Fibroblast of the conjunctiva (primary cell): ENCODE measurements at regions not wholly inside any gene's neighbourhood (a gene's known extent, or its start where the extent isn't known, plus 50 kb on each side); places are given as distances from the start of the nearest gene placed in this dataset.
"Not testable (repeated sequence)": the region's sequence is repeated elsewhere in the genome, so short reads cannot be mapped to it uniquely, and the experiment has no call there.

Experiments
- DNase-seq: peaks from one replicate; pipeline ENCODE4 v3.0.0-alpha.2; 2010; ENCODE audit warnings: low read depth

DNA sequence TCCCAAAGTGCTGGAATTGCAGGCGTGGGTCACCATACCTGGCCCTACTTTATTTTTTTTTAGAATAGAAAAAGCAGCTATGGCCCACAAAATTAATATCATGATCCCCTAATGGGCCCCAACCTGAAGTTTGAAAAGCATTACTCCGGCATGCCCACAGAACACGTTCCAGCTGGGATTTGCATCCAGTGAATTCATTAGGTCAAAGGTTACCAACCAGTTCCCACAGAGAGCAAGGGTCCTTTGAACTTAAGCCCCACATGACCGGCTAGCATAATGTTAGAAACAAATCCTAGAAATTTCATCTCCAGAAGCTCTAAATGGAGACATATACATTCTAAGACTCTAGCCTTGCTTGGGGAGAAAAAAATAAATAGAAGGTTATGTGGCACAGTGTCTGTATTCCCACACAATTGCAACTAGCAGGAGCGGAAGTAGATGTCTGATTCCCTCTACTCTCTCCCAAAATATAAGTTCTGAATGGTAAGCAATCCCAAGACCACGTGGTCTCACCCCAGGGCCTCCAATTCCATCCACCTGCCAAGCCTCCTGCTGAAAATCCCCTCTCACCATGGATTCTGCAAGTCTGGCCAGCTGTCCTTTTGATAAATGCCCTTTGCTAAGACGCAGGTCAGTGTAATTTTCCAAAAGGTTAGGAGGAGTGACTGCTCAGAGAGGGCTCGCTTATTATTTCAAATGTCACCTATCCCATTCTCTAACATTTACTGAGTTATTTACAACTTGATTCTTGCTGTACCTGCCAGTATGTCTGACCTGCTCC, 395.8 kb downstream of the NPIPA8 start:
- DNase-seq, result no peak

DNA sequence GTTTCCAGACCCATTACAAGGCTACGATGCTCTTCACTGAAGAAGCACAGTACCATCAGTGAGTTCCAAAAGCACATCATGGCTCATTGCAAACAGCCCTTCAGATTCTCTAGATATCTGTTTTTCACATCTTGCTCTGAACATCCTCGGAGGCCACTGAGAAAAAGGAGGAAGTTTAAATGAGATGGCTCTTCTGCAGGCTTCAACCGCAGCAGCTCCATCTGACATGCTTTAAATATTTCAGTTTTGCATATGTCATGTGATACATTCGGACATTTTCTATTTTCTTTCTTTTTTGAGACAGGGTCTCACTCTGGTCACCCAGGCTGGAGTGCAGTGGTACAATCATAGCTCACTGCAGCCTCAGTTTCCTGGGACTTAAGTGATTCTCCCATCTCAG, 396.8 kb downstream of the NPIPA8 start:
- DNase-seq, result no peak

DNA sequence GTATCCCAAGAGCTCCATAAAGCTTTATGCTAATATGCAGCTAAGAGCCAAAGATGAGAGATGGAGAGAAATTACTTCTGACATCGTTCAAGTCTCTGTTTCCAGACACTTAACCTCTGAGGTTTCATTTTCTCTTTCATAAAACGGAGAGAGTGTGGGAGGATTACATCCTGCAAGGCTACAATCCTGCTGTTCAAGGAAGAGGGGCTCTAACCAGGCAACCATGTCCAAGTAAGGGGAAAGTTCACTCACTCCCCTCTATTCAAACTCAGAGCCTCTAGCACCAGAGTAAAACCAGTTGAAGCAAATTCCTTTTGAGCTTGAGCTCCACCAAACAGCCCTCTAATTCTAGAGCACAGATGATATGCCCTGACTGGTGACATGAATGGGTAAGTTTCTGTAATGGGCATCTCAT, 397.4 kb downstream of the NPIPA8 start:
- DNase-seq, result no peak

DNA sequence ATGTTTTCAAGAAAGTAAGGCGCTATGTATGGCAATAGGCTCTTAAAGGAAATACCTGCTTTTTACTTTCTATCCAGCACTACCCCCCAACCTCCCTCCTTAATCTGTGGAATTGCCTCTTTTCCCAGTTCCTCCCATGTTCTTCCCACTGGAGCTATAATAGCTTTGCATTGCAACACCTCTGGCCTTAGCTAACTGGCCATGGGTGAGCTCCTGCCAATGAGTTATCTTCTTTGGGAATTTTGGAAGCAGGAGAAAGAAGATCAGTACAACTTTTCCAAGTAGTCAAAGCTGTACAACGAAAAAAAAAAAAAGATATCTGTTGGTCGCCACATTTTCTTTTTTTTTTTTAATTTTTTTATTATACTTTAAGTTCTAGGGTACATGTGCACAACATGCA, 398.0 kb downstream of the NPIPA8 start:
- DNase-seq, result no peak

DNA sequence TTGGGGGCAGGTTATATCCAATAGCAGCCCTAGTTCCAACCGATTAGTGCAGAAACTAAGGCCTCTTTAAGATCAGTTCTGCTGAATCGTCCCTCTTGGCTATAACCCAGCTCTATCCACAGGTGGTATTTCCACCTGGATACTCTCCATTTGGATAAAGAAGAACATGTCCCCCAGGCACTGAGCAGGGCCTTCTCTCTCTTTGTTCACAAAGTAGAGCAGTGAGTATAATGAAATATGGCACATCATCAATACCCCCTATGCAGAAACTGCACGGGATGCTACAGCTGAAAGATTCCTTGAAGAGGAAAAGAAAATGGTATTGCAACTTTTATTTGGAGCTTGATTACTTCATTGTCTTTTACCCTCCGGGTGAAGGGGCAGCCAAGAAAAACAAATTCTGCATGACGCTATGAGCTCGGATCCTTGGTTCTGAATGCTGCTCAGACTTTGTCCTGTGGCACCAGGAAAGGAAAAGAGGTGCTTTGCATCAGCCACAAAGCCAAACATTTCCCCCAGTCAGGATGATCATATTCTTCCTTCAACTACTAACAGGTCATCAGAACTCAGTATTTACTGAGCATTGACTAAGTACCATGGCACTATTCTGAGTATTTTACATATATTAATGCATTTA, 399.7 kb downstream of the NPIPA8 start:
- DNase-seq, result no peak

DNA sequence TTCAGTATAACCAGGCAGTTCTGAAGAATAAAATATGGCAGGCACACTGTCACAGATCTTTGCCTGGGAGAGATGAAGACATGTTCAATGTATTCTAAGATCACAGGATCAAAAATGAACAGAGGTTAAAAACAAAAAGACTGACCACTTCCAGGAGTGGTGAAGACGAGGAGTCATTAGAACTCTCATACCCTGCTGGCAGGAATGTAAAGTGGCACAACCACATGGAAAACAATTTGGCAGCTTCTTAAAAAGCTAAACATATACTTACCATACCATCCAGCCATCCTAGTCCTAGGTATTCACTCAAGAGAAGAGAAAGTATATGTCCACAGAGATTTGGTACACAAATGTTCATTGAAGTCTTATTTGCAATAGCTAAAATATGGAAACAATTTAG, 406.3 kb downstream of the NPIPA8 start:
- no peak for DNase-seq

DNA sequence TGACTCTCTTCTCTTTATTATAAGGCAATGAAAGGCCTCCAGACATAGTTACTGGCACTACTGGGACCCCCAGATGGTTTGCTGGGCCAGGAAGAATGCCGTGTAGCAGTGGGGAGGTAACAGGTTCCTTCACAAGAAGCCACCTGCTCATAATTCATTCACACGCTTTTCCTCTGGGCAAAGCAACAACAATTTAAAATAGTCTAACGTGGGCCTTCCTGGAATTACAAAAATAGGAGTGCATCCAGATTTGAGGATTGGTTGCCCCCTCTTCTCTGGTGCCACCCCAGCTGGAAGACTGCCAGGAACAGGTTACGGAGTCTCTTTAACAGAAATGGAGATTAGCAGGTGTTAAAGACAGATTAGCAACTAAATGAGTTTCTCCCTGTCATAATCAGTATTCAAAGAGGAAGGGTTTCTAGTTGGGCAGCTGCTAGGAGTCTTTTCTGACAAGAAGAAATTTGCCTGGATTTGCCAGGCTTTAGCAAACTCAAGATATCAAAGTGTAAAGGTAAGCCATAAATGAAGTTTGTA, 409.6 kb downstream of the NPIPA8 start:
- DNase-seq, result no peak

DNA sequence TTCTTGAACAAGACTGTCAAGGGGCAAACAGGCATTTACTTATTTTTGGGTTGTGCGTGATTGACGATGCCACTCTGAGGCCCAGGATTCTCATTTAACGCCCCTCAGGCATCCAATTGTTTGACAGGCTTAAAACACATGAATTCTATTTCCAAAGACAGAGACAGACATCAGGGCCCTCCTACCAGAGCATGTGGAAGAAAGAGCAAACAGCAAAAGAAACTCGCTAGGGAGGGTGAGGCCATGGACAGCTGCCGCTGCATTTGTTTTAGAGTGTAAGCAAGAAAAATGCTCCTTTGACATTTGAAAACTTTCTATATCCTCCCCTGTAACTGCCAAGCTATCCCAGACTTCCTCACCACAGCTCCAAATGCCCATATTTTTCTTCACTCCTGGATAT, 410.1 kb downstream of the NPIPA8 start:
- DNase-seq, result no peak

DNA sequence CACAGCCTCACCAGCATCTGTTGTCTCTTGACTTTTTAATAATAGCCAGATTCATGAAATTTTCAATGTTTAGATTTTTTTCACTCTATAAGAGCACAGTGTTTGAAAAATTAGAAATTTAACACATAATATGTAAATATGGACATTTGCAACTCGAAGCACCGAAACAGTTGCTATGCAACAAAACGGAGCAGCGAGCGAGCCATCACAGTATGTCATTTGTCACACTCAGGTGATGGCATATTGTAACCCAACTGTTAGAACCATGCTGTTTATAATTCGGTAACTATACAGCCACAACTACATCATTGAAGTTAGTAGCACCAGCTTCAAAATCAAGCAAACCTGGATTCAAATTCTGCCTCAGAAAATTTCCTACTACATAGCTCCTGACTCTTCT, 410.8 kb downstream of the NPIPA8 start:
- no peak for DNase-seq

DNA sequence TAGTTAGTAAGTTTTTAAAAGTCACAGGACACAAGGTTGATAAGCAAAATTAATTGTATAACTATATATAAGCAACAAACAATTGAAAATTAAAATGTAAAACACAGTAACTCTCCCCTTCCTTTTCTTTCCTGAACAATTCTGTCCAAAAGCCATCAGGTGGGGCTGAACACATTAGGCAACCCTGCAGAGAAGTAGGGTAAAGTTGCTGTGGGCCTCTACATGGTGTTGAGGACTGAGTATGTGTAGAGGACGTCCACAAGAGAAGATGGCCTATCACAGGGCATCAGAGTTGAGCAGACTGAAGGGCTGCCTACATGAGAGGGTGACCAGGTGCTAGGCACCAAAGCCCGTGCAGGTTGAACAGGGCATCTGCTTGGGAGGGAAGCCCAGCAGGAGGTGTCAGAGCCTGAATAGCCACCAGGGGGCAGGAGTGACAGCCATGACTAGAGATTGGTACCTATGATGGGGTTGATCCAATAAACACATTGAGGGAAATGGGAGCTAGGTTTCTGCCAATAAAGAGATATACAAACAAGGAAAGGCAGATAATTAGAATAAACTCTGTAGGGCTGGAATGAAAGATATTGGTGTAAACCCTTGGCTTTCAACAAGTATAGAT, 415.1 kb downstream of the NPIPA8 start:
- no peak for DNase-seq

DNA sequence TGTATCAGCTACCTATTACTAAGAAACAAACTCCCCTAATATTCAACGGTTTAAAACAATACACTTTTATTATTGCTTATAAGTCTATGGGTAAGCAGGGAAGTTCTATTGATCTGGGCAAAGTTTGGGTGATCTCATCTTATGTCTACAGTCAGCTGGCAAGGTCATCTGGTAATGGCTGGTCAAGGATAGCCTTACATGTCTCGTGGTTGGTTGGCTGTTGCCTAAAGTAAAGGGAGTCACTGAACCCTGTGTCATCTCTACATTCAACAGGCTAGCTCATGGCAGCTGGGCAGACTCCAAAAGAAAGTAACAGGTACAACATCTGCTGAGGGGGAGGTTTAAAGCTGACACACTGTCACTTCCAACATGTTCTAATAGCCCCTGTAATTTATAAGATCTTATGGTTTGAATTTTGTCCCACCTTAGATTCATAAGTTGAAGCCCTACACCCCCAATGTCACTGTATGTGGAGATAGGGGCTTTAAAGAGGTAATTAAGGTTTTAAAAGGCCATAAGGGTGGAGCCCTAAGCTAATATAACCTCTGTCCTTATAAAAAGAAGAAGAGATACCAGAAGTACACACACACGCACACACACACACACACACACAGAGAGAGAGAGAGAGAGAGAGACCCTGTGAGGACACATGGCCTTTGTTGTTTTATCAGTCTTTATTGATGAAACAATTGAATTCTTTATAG, 419.1 kb downstream of the NPIPA8 start:
- no peak for DNase-seq

DNA sequence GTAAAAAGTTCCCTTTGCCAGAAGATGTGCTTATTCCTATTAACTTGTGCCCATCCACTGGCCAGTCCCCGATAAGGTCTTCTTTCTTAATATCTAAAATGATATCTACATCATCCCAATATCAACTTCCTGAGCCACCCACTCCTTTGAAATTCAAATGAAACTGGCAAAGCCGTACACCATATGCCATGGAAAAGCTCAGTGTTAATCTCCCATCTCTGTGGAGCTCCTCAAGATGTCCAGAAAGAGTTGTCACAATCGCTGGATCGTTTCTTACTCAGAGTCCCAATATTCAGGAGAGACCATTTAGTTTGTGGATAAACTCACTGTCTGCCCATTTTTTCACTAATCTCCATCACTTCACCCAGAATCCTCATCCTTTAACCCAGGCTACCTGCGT, 420.7 kb downstream of the NPIPA8 start:
- no peak for DNase-seq

DNA sequence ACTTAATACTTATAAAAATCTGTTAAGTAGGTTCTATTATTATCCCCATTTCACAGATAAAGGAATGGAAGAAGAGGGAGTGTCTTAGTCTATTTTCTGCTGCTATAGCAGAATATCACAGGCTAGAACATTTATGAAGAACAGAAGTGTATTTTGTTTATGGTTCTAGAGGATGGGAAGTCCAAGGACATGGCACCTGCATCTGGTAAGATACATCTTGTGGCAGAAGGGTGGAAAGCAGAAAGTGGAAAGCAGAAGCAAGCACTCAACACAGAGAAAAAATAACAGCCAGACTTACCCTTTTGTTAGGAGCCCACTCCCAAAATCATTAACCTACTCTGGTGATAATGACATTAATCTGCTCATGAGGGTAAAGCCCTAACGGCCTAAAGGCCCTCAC, 422.4 kb downstream of the NPIPA8 start:
- no peak for DNase-seq

DNA sequence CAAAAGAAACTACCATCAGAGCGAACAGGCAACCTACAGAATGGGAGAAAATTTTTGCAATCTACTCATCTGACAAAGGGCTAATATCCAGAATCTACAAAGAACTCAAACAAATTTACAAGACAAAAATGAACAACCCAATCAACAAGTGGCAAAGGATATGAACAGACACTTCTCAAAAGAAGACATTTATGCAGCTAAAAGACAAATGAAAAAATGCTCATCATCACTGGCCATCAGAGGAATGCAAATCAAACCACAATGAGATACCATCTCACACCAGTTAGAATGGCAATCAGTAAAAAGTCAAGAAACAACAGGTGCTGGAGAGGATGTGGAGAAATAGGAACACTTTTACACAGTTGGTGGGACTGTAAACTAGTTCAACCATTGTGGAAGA, 425.0 kb downstream of the NPIPA8 start:
- not testable (repeated sequence) for DNase-seq

DNA sequence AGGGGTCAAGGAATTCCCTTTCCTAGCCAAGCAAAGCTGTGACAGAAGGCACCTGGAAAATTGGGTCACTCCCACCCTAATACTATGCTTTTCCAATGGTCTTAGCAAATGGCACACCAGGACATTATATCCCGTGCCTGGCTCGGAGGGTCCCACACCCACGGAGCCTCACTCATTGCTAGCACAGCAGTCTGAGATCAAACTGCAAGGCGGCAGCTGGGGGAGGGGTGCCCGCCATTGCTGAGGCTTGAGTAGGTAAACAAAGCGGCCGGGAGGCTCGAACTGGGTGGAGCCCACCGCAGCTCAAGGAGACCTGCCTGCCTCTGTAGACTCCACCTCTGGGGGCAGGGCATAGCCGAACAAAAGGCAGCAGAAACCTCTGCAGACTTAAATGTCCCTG, 429.9 kb downstream of the NPIPA8 start:
- not testable (repeated sequence) for DNase-seq

DNA sequence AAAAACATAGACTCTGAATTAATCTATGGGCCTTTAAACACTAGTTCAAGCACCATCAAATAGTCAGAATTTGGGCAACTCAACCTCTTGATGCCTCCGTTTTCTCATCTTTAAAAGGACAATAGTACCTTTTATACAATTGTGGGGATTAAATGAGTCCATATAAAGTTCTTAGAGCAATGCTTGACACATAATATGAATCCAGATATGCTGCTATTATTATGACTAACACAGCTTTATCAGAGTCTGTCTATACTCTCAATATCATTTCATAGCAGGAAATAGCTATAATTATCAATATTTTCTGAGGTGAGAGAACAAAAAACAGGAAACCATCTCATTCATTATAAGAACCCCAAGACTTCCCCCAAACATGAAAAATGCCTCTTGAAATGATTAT, 430.5 kb upstream of the XYLT1 start:
- DNase-seq, result no peak

DNA sequence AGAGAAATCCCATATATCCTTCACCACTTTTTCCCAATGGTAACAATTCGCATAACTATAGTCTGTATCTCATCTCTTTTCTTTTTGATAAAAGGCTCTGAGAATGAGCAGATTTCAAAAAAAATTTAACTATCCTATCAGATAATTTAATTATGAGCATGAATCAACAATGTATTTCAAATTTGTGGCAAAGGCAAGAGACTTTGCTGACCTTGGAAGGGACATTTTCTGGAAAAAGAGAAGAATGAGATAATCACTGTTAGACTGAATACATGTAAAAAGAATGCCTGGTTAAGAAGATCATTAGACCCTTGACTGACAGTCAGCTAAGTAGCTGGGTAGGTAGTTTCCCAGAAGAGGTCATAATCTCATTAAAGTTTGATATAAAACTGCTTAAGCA, 428.4 kb upstream of the XYLT1 start:
- DNase-seq, result no peak

DNA sequence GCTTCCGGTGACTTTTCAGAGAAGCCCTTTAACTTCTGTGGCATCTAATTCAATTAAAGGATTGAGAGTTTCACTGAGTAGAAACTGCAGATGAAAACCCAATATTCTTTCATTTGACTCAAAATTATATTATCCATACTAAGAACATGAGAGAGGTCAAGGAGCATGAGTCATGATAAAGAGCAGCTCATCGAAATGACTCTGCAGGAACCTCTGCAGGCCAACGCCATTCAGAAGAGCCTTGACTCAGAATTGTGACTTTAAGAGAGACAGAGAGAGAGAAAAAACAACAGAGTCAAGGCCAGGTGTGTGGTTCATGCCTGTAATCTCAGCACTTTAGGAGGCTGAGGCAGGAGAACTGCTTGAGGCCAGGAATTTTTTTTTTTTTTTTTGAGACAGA, 417.2 kb upstream of the XYLT1 start:
- no peak for DNase-seq

DNA sequence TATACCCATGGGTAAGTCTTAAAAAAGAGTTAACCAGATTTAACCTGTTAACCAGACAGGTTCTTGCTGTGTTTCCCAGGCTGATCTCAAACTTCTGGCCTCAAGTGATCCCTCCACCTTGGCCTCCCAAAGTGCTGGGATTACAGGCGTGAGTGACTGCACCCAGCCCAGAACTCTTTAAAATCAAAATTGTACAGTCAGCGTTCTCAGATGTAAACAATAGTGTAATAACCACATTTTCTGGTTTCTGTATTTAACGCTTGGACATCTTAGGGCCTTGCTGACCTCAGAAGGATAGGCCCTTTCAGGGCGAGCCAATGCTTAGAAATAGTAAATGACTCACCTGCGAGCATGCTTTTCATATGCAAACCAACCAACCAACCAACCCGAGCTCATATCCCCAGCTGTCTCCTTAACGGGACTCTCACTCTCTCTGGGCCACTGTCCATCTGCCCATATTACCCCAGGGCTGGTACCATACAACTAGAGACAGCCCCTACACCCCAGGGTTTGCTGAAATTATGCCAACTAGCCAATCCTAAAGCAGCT, 415.0 kb upstream of the XYLT1 start:
- no peak for DNase-seq

DNA sequence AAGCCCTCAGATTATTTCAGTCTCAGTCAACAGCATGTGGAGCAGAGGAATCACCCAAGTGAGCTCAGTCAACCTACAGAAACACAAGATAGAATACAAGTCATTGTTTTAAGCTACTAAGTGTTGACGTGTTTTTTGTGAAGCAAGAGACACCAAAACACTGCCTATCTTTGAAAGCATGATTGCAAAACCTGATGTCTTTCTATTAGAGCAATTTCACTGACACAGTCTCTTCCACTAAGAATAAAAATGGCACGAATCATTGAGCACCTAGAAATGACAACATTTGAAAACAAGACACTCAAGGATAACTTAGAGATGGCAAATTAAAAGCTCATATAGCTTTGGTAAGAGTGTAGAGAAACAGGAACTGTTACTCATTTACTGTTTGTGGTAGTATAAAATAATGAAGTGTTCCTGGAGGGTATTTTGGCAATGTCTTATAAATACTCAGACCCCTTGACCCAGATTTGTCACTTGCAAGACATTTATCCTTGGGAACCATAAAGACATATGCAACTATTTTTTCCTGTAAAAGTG, 407.1 kb upstream of the XYLT1 start:
- DNase-seq, result no peak

DNA sequence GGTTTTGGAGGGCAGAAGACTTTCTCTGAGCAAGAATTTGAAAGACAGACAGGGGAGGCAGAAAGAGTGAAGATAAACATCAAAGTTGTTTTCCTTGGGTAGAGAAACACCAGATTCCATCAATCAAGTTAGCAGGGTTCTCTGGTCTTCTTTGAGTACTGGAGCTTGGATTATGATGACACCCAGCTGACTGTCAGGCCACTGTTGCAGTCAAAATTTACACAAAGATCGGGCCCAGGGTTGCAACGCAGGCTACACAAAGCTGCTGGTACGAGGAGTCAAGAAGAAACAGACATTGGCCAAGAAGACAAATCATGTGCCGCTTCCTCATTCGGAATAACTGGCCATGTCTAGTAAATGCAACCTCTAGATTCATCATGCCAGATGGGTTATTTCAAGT, 396.2 kb upstream of the XYLT1 start:
- no peak for DNase-seq

DNA sequence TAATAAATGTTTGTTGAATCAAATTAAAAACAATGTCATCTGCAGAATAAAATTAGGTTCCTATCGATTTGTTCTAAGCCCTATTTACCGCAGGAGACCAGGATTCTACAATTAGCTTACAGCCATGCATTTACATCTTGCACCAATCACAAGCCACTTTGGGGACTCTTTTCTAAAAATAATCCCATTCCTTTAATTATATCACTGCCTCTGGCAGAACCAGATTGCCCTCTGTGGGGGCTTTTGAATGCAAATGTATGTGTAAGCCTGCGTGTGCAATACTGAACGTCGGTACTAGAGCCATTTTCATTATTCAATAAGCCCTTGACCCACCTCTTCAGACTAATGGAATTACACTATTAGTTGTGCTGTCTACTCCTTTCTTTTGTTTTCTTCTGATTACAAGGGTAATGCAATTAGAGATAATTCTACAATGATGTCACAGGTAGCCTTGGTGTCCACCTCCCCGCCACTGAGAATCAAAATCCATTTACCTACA, 391.3 kb upstream of the XYLT1 start:
- DNase-seq, result no peak
